Activated B cell treated with CpG ODN at 0.5 μM for 24 hours (primary cell): ENCODE measurements at regions not wholly inside any gene's neighbourhood (a gene's known extent, or its start where the extent isn't known, plus 50 kb on each side); places are given as distances from the start of the nearest gene placed in this dataset.

Experiments used
- ATAC-seq: fragments of 200-7000 bp; cut with Tn5 transposase; one replicate; pipeline ENCODE4 v1.10.0; 2021; ENCODE audit warnings: low read depth, mild to moderate bottlenecking, moderate library complexity
- CTCF ChIA-PET: fragments of 350-600 bp; sonication (Branson Sonifier 250); formaldehyde crosslinking; loops from one replicate; lab custom pipeline; 2021; ENCODE audit warnings: antibody characterized with exemption; lab: Charles Lee
- POLR2A ChIA-PET: fragments of 350-600 bp; sonication (Branson Sonifier 250); formaldehyde crosslinking; loops from one replicate; lab custom pipeline; 2021; ENCODE audit warnings: antibody characterized with exemption; lab: Charles Lee
- DNase-seq: peaks from one replicate; pipeline ENCODE4 v3.0.0; 2022
- H3K27ac Mint-ChIP-seq: one replicate; pipeline ENCODE4 v1.8.0; 2020; ENCODE audit warnings: mixed read lengths
- H3K27me3 Mint-ChIP-seq: one replicate; pipeline ENCODE4 v1.8.0; 2021; ENCODE audit warnings: mixed read lengths
- H3K36me3 Mint-ChIP-seq: one replicate; pipeline ENCODE4 v1.8.0; 2021; ENCODE audit warnings: low read depth, mixed read lengths
- H3K4me1 Mint-ChIP-seq: one replicate; pipeline ENCODE4 v1.8.0; 2021; ENCODE audit warnings: mixed read lengths
- H3K4me3 Mint-ChIP-seq: one replicate; pipeline ENCODE4 v1.8.0; 2020; ENCODE audit warnings: mild to moderate bottlenecking, mixed read lengths
- H3K9me3 Mint-ChIP-seq: one replicate; pipeline ENCODE4 v1.8.0; 2020; ENCODE audit warnings: mixed read lengths
- CTCF ChIP-seq: fragments of 200-600 bp; IDR thresholded peaks from one replicate; pipeline ENCODE4 v1.8.0; 2022; ENCODE audit warnings: antibody characterized with exemption, mild to moderate bottlenecking
- intact Hi-C: fragments of 100-400 bp; cut with micrococcal nuclease; formaldehyde crosslinking; loops from one replicate; pipeline ENCODE4 v1.15.1; 2024

GRCh38 chr16:85205747-85206471 lies 93.6 kb upstream of the CIBAR2 start:
- CTCF ChIA-PET = no interaction called here
- H3K27ac Mint-ChIP-seq = no peak overlapping the region

GRCh38 chr16:85206472-85207356 lies 94.4 kb upstream of the CIBAR2 start:
- H3K9me3 Mint-ChIP-seq = peaks cover 2% of the 10 kb centered on the region
- peaks cover 5% of the 10 kb centered on the region for H3K27me3 Mint-ChIP-seq
- no peak for DNase-seq
- ATAC-seq = no peak
- ChIA-PET CTCF (no interaction called here), POLR2A (no interaction called here)
- H3K36me3 Mint-ChIP-seq = no peaks in the 10 kb centered on the region
- intact Hi-C loops = no loop called here
- H3K4me1 Mint-ChIP-seq = no peaks in the 10 kb centered on the region
- no peak overlapping the region for H3K4me3 Mint-ChIP-seq
- TF ChIP-seq CTCF = no peak
- no peak overlapping the region for H3K27ac Mint-ChIP-seq

More at GRCh38 chr16:85205747-85206471, 93.6 kb upstream of the CIBAR2 start:
- Mint-ChIP-seq H3K4me1 (no peaks in the 10 kb centered on the region), H3K9me3 (peaks cover 2% of the 10 kb centered on the region), H3K27me3 (peaks cover 3% of the 10 kb centered on the region), H3K4me3 (no peak overlapping the region), H3K36me3 (no peaks in the 10 kb centered on the region)
- POLR2A ChIA-PET = no interaction called here
- ATAC-seq (no peak), DNase-seq (no peak)
- intact Hi-C loops = no loop called here
- no peak for TF ChIP-seq CTCF

- no peaks in the 10 kb centered on the region for H3K4me1 Mint-ChIP-seq
- CTCF ChIA-PET = no interaction called here
- no peak for ATAC-seq
- H3K4me3 Mint-ChIP-seq = no peak overlapping the region
- no peak overlapping the region for H3K27ac Mint-ChIP-seq
- no peaks in the 10 kb centered on the region for H3K36me3 Mint-ChIP-seq
- peaks cover 2% of the 10 kb centered on the region for H3K9me3 Mint-ChIP-seq
- POLR2A ChIA-PET = no interaction called here
- no peak for TF ChIP-seq CTCF
- H3K27me3 Mint-ChIP-seq = peaks cover 5% of the 10 kb centered on the region
- intact Hi-C loops = no loop called here
- DNase-seq = no peak
Observed at GRCh38 chr16:85207357-85207921, 95.2 kb upstream of the CIBAR2 start.

GRCh38 chr16:85208181-85208580 lies 95.9 kb upstream of the CIBAR2 start:
- intact Hi-C loops = no loop called here
- POLR2A ChIA-PET = no interaction called here
- Mint-ChIP-seq H3K27me3 (peaks cover 5% of the 10 kb centered on the region), H3K9me3 (peaks cover 2% of the 10 kb centered on the region), H3K4me3 (no peak overlapping the region), H3K4me1 (no peaks in the 10 kb centered on the region), H3K27ac (no peak overlapping the region), H3K36me3 (no peaks in the 10 kb centered on the region)
- CTCF ChIA-PET = no interaction called here
- DNase-seq (no peak), ATAC-seq (no peak)
- TF ChIP-seq CTCF = no peak
